CD4-positive, alpha-beta T cell treated with Interleukin-6 at 100 ng/mL for 8 hours (primary cell): ENCODE measurements at regions not wholly inside any gene's neighbourhood (a gene's known extent, or its start where the extent isn't known, plus 50 kb on each side); places are given as distances from the start of the nearest gene placed in this dataset.

ENCODE experiments used
- DNase-seq: peaks from one replicate; pipeline ENCODE4 v3.0.0-alpha.2; 2020; ENCODE audit warnings: mixed read lengths, low spot score

DNA sequence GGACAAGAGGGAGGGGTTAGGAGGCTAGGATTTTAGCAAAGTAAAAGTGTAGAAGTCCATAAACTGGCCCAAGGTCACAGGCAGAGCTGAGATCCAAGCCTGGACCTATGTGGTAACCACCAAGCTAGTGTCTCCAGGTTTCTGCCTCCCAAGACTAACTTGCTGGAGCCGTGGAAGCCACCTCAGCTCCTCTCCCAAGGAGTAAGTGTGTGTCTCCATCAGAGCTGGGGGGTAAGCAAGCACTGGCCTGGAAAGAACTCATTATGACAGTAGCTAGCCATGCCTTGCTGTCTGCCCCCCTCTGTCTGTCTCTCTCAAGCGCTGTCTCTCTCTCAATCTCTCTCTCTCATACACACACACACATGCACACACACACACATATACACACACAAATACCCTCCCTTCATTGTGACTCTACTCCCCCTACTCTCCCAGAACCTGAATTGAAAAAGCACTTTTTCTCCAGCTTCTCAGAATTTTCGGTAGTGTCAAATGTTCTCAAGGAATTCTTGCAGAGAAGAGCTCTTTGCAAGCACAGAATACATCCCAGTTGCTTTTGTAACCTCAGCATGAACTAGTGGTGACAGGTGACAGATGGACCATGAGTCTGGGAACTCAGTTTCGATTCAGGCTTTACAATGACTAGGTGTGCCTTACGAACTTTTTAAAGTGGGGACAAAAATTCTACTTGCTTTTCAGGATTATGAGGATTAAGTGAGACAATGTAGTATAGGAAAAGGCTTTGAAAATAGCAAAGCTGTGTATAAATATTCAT lies 238.0 kb upstream of the FGGY start:
- no peak for DNase-seq

DNA sequence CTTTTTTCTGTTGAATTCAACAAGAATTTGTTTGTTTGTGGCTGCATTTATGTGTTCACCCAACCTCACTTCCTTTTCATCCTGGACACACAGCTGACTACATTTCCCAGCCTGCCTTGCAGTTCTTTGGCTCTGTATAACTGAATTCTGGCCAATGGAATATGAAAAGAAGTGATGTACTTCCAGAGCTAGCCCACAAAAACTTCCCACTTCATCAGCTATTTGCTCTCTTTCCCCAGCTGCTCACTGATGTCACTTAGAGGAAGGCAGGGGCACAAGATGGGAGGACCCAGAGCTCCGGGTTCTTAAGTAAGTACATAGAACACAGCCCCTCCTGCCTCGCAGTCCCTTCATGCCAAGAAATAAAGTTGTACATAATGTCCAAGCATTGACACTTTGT lies 235.0 kb upstream of the FGGY start:
- no peak for DNase-seq

GRCh38 chr1:59062743-59063142 lies 234.2 kb upstream of the FGGY start:
- no peak for DNase-seq

- peak; percentile 45 for DNase-seq
Measured at GRCh38 chr1:59063501-59063900, 233.4 kb upstream of the FGGY start.

- DNase-seq: no peak
Measured at GRCh38 chr1:59064592-59064991, 232.3 kb upstream of the FGGY start.

DNA sequence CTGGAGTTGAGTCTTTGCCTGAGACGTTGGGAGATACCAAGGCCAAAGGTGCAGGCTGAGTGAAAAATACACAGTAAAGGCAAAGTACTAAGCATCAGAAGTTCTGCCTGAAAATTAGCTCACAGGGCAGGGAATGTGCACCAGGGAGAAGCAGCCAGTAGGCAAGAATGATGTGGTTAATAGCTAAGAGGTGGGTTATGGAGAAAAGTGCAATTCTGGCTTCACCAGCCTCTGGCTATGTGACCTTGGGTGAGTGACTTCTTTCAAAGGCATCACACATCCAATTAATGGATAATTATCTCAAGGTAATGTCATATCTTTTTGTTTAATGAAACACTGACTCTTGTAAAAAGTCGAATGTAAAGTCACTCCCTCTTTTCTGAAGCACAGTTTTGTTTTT lies 230.7 kb upstream of the FGGY start:
- DNase-seq: no peak

DNA sequence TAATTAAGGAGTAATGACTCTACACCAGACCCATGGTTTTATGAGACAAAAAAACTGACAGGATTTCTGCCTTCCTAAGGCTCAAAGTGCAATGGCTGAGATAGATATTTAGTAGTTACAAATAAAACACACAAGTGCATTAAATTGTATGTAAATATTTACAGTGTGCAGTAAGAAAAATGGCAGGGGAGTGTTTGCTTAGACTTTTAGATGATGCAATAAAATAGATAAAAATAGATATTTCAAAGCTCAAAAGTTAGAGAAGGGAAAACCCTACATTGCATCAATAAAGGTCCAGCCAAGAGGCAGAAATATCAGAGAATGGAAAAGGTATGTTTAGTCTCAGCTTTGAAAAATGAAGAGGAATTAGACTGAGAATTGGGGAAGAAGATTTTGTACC lies 226.3 kb upstream of the FGGY start:
- DNase-seq: no peak

DNA sequence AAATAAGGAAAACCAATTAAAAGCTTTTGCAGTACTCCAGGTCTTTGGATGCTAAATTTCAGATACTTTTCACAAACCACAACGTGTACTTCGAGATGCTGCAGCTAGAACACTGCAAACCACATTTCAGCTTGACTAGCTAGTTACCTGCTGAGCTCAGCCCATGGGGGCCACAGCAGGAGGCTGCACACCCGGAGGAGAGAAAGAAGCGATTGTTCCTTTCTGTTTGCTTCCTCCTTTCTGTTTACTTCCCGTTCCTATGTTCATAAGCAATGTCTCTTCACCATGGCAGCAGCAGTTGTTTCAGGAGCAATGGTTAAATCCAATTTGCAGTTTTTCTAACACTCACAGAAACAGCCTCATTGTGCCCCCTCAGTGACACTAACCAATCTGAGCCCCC lies 225.6 kb upstream of the FGGY start:
- peak; percentile 18 for DNase-seq

GRCh38 chr1:59071876-59072582 lies 224.9 kb upstream of the FGGY start:
- DNase-seq: peak; percentile 41

GRCh38 chr1:59072583-59072947 lies 224.3 kb upstream of the FGGY start:
- no peak for DNase-seq

DNA sequence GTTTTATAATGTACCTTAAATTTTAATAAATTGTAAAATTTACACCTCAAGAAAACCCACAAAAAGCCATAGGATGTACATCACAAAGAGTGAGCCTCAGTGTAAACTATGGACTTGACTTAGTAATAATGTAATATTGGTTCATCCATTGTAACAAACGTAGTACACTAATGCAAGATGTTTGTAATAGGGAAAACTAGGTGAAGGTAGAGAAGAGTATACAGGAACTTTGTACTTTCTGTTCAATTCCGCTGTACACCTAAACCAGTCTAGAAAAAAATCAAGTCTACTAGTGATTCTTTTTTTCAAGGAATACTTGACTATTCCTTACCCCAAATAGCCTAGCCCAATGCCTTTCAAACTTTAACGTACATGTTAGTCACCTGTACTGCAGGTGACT lies 222.3 kb upstream of the FGGY start:
- DNase-seq: no peak

GRCh38 chr1:59075021-59075420 lies 221.9 kb upstream of the FGGY start:
- no peak for DNase-seq

GRCh38 chr1:59076612-59077011 lies 220.3 kb upstream of the FGGY start:
- no peak for DNase-seq

DNA sequence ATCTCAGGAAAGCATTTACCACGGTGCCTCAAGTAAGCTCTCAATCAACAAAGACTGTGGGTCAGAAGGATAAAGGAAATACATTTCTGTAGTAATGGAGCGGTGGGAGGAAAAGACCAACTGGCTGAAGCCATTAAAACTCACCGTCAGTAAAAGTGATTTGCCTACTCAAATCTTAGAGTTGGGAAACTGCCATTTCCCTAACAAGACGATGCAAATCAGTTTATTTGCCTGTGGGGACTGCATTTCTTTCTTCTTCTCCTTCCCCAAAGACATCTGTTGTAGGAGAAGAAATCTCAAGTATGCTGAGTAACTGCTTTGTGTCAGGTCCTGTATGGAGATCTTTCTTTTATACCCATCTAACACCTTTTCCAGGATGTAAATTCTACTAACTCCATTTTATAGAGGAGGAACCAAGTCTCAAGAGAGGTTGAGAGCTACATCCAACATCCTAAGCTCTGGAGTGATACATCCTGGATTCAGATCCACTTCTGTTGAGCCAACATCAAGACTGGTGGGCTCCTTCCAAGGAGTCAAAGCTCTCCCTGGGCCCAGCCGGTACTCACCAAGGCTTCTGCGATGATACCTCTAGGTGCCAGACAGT lies 219.3 kb upstream of the FGGY start:
- DNase-seq: no peak

DNA sequence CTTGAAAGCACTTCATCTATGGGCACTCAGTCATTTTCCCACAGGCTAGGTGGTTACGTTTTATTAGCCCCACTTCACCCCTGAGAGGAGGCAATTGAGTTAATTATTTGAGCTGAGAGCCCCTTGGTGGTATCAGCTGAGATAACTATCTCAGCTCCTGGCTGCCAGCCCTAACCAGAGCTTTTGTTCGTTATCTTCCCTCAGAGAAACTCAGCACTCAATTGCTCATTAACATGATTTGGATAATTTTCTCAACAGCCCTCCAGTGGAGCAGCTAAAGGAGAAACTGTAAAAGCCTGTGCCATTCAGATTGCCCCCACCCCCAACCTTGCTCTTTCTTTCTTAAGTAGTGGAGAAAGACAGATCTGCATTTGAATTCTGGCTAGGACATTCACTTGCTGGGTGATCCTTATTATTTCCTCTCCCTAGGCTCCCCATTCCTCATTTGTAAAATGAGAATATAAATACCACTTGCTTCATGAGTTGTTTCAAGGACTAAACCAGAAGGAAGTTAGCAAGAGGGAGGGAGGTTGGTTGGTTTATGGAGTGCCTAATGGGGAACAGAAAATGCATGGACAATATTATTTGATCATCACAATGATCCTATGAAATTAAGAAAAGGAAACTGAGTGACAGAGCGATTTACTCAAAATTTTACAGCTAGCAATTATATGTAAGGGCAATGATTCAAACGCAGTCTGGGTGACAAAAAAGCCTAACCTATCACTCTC lies 218.7 kb upstream of the FGGY start:
- DNase-seq: no peak

GRCh38 chr1:59078866-59079265 lies 218.0 kb upstream of the FGGY start:
- DNase-seq: no peak

- no peak for DNase-seq
Measured at GRCh38 chr1:59079434-59080140, 217.3 kb upstream of the FGGY start.

DNA sequence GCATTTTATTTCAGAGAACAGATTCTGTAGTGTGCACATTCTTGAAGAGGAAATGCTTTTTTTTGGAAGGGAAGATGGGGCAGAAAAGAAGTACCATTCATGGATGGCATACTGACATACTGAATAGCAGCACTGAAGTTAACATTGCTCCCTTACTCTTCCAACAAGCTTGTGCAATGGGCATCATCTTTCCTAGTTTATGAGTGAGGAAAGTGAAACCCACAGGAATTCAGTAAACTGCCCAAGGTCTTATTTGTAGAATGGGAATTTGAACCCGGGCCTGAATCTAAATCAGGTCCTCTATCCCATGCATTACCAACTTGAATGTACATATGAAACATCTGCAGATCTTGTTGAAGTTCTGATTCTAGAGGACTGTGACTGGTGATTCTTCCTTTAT lies 215.7 kb upstream of the FGGY start:
- DNase-seq: no peak

DNA sequence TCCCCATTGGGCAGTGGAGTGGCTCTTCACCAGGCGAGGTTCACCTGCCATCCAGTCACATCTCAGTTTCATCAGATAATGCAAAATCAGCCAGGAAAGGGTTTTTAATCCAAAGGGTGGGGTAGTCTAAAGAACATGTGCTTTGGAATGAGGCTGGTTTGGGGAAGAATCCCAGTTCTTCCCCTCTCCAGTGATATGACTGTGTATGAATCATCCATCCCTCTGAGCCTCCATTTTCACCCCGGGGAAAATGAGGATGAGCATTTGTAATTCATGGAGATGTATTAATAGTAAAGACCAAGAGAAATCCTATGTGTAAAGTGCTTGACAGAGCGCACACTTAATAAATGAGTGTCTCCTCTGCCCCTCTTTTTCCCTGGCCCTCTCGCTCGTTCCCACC lies 215.1 kb upstream of the FGGY start:
- DNase-seq: no peak

DNA sequence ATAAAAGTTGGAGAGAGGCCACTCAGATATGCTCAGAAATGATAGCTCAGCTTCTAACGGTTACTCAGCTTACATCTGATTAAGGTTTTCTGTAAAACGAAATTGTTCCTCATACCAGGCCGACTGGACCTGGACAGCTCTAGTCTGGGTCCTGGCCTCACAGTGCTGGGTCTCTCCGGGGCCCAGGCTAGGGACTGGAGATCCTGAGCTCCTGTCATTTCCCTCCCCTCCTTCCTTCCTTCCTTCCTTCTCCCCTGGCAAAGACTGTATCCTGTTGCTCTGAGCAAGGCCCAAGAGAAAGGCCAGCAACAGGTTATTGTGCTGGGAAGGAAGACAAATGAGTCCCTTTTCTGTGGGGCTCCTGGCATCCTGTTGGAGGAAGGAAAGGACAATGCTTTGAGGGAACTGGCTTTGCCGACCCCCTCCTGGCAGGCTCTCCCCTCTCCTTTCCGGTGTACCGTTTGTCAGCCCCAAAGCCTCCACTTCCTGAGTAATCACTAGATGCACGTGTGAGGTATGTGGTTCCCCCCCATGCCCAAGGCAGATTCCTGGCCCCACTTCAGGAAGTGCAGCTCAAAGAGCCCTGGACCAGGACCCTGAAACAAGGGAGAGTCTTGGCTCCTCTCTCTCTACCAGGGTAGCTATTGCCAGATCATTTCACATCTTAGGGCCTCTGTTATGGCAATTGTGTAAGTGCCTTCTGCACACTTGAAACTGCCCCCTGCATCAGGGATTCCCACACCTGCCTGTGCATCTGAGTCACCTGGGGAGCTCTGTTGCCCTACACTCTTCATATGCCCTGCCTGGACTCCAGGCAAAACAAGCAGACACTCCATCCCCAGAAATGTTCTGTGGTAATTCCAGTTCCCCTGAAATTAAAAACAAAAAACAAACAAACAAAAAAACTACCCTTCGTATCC lies 212.7 kb upstream of the FGGY start:
- no peak for DNase-seq

- no peak for DNase-seq
Measured at GRCh38 chr1:59085101-59085500, 211.8 kb upstream of the FGGY start.
